GM13976 (cell line): ENCODE measurements at regions not wholly inside any gene's neighbourhood (a gene's known extent, or its start where the extent isn't known, plus 50 kb on each side); places are given as distances from the start of the nearest gene placed in this dataset.
"Not testable (repeated sequence)": the region's sequence is repeated elsewhere in the genome, so short reads cannot be mapped to it uniquely, and the experiment has no call there.

Experiments
- DNase-seq: peaks from one replicate; pipeline ENCODE4 v3.0.0; 2012; ENCODE audit warnings: low spot score
- in situ Hi-C: fragments of 300-500 bp; cut with MboI; formaldehyde crosslinking; loops from one replicate; pipeline ENCODE4 v1.12.0; 2022; ENCODE audit warnings: low sequenced_read_pairs, mixed read lengths, inconsistent platforms; ENCODE audit not compliant: unreplicated experiment
- TF ChIP-seq, protein P1 (sequence below): IDR thresholded peaks from 2 replicates; pipeline ENCODE4 v1.5.1; 2012; ENCODE audit warnings: borderline replicate concordance, mild to moderate bottlenecking; ENCODE audit not compliant: insufficient read depth; ENCODE audit errors: extremely low read depth, missing control alignments, control extremely low read depth

GRCh38 chr2:58339548-58340243, 98.6 kb upstream of the FANCL start:
- no peak for DNase-seq
- TF ChIP-seq, protein P1, sequence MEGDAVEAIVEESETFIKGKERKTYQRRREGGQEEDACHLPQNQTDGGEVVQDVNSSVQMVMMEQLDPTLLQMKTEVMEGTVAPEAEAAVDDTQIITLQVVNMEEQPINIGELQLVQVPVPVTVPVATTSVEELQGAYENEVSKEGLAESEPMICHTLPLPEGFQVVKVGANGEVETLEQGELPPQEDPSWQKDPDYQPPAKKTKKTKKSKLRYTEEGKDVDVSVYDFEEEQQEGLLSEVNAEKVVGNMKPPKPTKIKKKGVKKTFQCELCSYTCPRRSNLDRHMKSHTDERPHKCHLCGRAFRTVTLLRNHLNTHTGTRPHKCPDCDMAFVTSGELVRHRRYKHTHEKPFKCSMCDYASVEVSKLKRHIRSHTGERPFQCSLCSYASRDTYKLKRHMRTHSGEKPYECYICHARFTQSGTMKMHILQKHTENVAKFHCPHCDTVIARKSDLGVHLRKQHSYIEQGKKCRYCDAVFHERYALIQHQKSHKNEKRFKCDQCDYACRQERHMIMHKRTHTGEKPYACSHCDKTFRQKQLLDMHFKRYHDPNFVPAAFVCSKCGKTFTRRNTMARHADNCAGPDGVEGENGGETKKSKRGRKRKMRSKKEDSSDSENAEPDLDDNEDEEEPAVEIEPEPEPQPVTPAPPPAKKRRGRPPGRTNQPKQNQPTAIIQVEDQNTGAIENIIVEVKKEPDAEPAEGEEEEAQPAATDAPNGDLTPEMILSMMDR: no peak
- in situ Hi-C loops: no loop called here

DNA sequence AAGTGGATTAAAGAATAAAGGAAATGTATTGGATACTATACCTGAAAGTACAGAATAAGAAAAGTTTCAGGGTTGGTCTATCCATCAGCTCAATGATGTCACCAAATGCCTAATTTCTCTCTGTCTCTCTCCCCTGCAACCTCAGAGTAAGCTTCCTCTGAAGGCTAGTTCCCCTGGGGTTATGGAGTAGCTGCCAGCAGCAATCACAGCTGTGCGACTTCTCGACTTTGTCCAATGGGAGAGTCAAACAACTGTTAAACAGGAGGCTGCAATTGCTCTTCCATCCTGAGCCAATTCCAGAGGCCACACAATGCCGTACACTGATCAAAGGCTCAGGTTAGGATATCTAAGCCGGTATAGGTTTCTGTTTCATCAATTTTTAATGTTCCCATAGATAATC, 95.3 kb upstream of the FANCL start:
- in situ Hi-C loops: no loop called here
- TF ChIP-seq, protein P1: no peak
- no peak for DNase-seq

- in situ Hi-C loops: no loop called here
- no peak for DNase-seq
- TF ChIP-seq, protein P1: no peak
These were observed 93.3 kb upstream of the FANCL start for GRCh38 chr2:58334414-58334813.

DNA sequence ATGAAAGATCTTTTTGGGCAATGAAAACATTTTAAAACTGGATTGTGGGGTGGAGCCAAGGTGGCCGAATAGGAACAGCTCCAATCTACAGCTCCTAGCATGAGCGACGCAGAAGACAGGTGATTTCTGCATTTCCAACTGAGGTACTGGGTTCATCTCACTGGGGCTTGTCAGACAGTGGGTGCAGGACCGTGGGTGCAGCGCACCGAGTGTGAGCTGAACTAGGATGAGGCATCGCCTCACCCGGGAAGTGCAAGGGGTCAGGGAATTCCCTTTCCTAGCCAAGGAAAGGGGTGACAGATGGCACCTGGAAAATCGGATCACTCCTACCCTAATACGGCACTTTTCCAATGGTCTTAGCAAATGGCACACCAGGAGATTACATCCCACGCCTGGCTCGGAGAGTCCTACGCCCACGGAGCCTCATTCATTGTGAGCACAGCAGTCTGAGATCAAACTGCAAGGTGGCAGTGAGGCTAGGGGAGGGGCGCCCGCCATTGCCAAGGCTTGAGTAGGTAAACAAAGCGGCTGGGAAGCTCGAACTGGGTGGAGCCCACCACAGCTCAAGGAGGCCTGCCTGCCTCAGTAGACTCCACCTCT, 84.3 kb upstream of the FANCL start:
- in situ Hi-C loops: not testable (repeated sequence)

DNA sequence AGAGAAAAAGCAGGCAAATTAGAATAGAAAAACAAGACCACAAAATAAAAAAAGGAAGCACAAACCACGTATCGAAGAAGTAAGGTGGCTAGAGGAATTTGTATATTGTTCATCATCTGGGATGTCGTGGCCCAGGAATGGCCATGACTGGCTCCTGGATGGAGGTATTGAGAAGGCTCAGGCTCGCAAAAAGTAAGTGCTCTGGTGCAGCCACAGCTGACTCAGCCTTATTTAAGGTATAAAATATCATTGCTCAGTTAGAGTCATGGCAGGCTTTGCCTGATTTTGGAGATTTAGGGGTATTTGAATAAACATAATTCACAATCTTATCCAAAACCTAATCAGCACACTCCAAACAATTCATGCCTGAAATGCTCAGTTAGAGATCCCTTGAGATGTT, 78.4 kb upstream of the FANCL start:
- TF ChIP-seq, protein P1: no peak
- no peak for DNase-seq
- in situ Hi-C loops: no loop called here

More for the DNA sequence above, 84.3 kb upstream of the FANCL start:
- DNase-seq: not testable (repeated sequence)

- in situ Hi-C loops, DNase-seq: not testable (repeated sequence)
These were observed 77.8 kb upstream of the FANCL start for GRCh38 chr2:58318949-58319348.

- no peak for DNase-seq
- TF ChIP-seq, protein P1: no peak
- in situ Hi-C loops: no loop called here
These were observed 72.8 kb upstream of the FANCL start for GRCh38 chr2:58313926-58314325.
